OCI-M1 (cell line): ENCODE measurements at regions not wholly inside any gene's neighbourhood (a gene's known extent, or its start where the extent isn't known, plus 50 kb on each side); places are given as distances from the start of the nearest gene placed in this dataset.
A peak's percentile ranks its signal among the peaks of the same experiment; 100 is the strongest.
"Not testable (repeated sequence)": the region's sequence is repeated elsewhere in the genome, so short reads cannot be mapped to it uniquely, and the experiment has no call there.

ENCODE experiments used
- DNase-seq: peaks from one replicate; lab custom pipeline; 2025; lab: John Stamatoyannopoulos, UW

- no peak for DNase-seq
Observed at GRCh38 chr1:96418969-96419368, 302.6 kb upstream of the PTBP2 start.

GRCh38 chr1:96424877-96425276, 296.7 kb upstream of the PTBP2 start:
- no peak for DNase-seq

- DNase-seq: peak; percentile 7
Observed at GRCh38 chr1:96425382-96426129, 296.0 kb upstream of the PTBP2 start.

- no peak for DNase-seq
Observed at GRCh38 chr1:96427616-96428015, 294.0 kb upstream of the PTBP2 start.

GRCh38 chr1:96445302-96445701, 276.3 kb upstream of the PTBP2 start:
- DNase-seq: no peak

- no peak for DNase-seq
Observed at GRCh38 chr1:96464066-96464465, 257.5 kb upstream of the PTBP2 start.

GRCh38 chr1:96464522-96464921, 257.1 kb upstream of the PTBP2 start:
- no peak for DNase-seq

- DNase-seq: no peak
Observed at GRCh38 chr1:96464991-96465390, 256.6 kb upstream of the PTBP2 start.

- no peak for DNase-seq
Observed at GRCh38 chr1:96465441-96465840, 256.1 kb upstream of the PTBP2 start.

- DNase-seq: no peak
Observed at GRCh38 chr1:96466842-96467241, 254.7 kb upstream of the PTBP2 start.

GRCh38 chr1:96469726-96470125, 251.9 kb upstream of the PTBP2 start:
- DNase-seq: not testable (repeated sequence)

- DNase-seq: no peak
Observed at GRCh38 chr1:96472471-96472870, 249.1 kb upstream of the PTBP2 start.

- no peak for DNase-seq
Observed at GRCh38 chr1:96473791-96474434, 247.7 kb upstream of the PTBP2 start.

GRCh38 chr1:96474985-96475743, 246.4 kb upstream of the PTBP2 start:
- DNase-seq: no peak

GRCh38 chr1:96475903-96476302, 245.7 kb upstream of the PTBP2 start:
- DNase-seq: no peak

GRCh38 chr1:96478228-96478627, 243.4 kb upstream of the PTBP2 start:
- DNase-seq: no peak

GRCh38 chr1:96481409-96481808, 240.2 kb upstream of the PTBP2 start:
- DNase-seq: no peak

GRCh38 chr1:96482616-96483015, 239.0 kb upstream of the PTBP2 start:
- DNase-seq: no peak

- DNase-seq: no peak
Observed at GRCh38 chr1:96487394-96487793, 234.2 kb upstream of the PTBP2 start.

- DNase-seq: no peak
Observed at GRCh38 chr1:96487971-96488370, 233.6 kb upstream of the PTBP2 start.

GRCh38 chr1:96488777-96489176, 232.8 kb upstream of the PTBP2 start:
- peak; percentile 26 for DNase-seq

GRCh38 chr1:96492236-96492635, 229.3 kb upstream of the PTBP2 start:
- no peak for DNase-seq

GRCh38 chr1:96498744-96499340, 222.7 kb upstream of the PTBP2 start:
- DNase-seq: peak; percentile 28
